PC-9 (cell line): ENCODE measurements at regions not wholly inside any gene's neighbourhood (a gene's known extent, or its start where the extent isn't known, plus 50 kb on each side); places are given as distances from the start of the nearest gene placed in this dataset.

Experiments used
- BruUV-seq: library from RNA; stranded (reverse); fragments of 400-500 nt; replicated peaks from 2 replicates; lab custom pipeline; 2021; lab: Mats Ljungman, UMichigan
- CTCF ChIA-PET: fragments of 300-600 bp; sonication (Branson Sonifier 250); formaldehyde crosslinking; loops from one replicate; lab custom pipeline; 2022; ENCODE audit warnings: antibody characterized with exemption; lab: Charles Lee
- POLR2A ChIA-PET: fragments of 300-600 bp; sonication (Branson Sonifier 250); formaldehyde crosslinking; loops from one replicate; lab custom pipeline; 2022; ENCODE audit warnings: antibody characterized with exemption; ENCODE audit not compliant: unreplicated experiment; lab: Charles Lee
- DNase-seq, 2 experiments: peaks; one replicate each; pipeline versions ENCODE4 v3.0.0 to v3.0.0-alpha.2; 2015 to 2022; ENCODE audit warnings: mixed read lengths in 1 of 2
- H2AFZ ChIP-seq: fragments of 200-600 bp; sonication (generic); 2 replicates; pipeline ENCODE4 v1.8.1; 2017; ENCODE audit warnings: antibody characterized with exemption
- H3F3A ChIP-seq: fragments of 200-600 bp; sonication (generic); 2 replicates; pipeline ENCODE4 v1.8.1; 2017; ENCODE audit warnings: antibody characterized with exemption, mild to moderate bottlenecking, low read depth; ENCODE audit not compliant: insufficient read depth
- H3K27ac ChIP-seq: fragments of 200-600 bp; sonication (generic); 2 replicates; pipeline ENCODE4 v1.6.1; 2016; ENCODE audit warnings: mixed run types
- H3K27me3 ChIP-seq: fragments of 200-600 bp; sonication (generic); 2 replicates; pipeline ENCODE4 v1.6.1; 2016; ENCODE audit warnings: low read depth, mixed run types; ENCODE audit not compliant: insufficient read depth
- H3K36me3 ChIP-seq: fragments of 200-600 bp; sonication (generic); 2 replicates; pipeline ENCODE4 v1.6.1; 2016; ENCODE audit warnings: low read depth, mixed run types
- H3K4me1 ChIP-seq: fragments of 200-600 bp; sonication (generic); replicated peaks from 2 replicates; pipeline ENCODE4 v1.6.1; 2016; ENCODE audit warnings: mixed run types; ENCODE audit not compliant: insufficient read depth
- H3K4me2 ChIP-seq: fragments of 200-600 bp; sonication (generic); 2 replicates; pipeline ENCODE4 v1.6.1; 2017; ENCODE audit warnings: mixed run types
- H3K4me3 ChIP-seq: fragments of 200-600 bp; sonication (generic); 2 replicates; pipeline ENCODE4 v1.6.1; 2016; ENCODE audit warnings: mixed run types
- H3K79me2 ChIP-seq: fragments of 200-600 bp; sonication (generic); 2 replicates; pipeline ENCODE4 v1.6.1; 2017; ENCODE audit warnings: low read depth, mixed run types
- H3K9me2 ChIP-seq: fragments of 200-600 bp; sonication (generic); 2 replicates; pipeline ENCODE4 v1.8.1; 2017; ENCODE audit warnings: mild to moderate bottlenecking; ENCODE audit not compliant: insufficient read depth
- H3K9me3 ChIP-seq: fragments of 200-600 bp; sonication (generic); 2 replicates; pipeline ENCODE4 v1.8.1; 2016; ENCODE audit warnings: low read depth; ENCODE audit not compliant: insufficient read depth
- H4K20me1 ChIP-seq: fragments of 200-600 bp; sonication (generic); 2 replicates; pipeline ENCODE4 v1.8.1; 2017; ENCODE audit not compliant: insufficient read depth
- CTCF ChIP-seq: fragments of 200-600 bp; sonication (generic); conservative IDR thresholded peaks from 2 replicates; pipeline ENCODE4 v1.6.1; 2017; ENCODE audit warnings: mixed run types, antibody characterized with exemption, mild to moderate bottlenecking, moderate library complexity
- EZH2 ChIP-seq: fragments of 200-600 bp; sonication (generic); IDR thresholded peaks from 2 replicates; pipeline ENCODE4 v1.8.0; 2017; ENCODE audit warnings: antibody characterized with exemption, low read depth
- intact Hi-C: fragments of 100-400 bp; cut with micrococcal nuclease; formaldehyde crosslinking; loops from one replicate; pipeline ENCODE4 v1.10.0; 2022; ENCODE audit not compliant: unreplicated experiment

- no peaks in the 10 kb centered on the region for H3K79me2 ChIP-seq
- TF ChIP-seq EZH2 (no peak), CTCF (no peak)
- H3K9me2 ChIP-seq: no peaks in the 10 kb centered on the region
- ChIA-PET POLR2A (no interaction called here), CTCF (no interaction called here)
- H3K4me3 ChIP-seq: no peak overlapping the region
- DNase-seq: peak in 1 of 2 experiments; percentile 55
- no peak overlapping the region for H3K27ac ChIP-seq
- no peaks in the 10 kb centered on the region for H3K4me1 ChIP-seq
- intact Hi-C loops: no loop called here
- H3K9me3 ChIP-seq: peaks cover 6% of the 10 kb centered on the region; the same call in 1 of the 2 replicates
- no peak overlapping the region for H2AFZ ChIP-seq
- H3K4me2 ChIP-seq: no peak overlapping the region
- no peaks in the 10 kb centered on the region for H3K27me3 ChIP-seq
- no peaks in the 10 kb centered on the region for H3F3A ChIP-seq
- H3K36me3 ChIP-seq: no peaks in the 10 kb centered on the region
- H4K20me1 ChIP-seq: no peaks in the 10 kb centered on the region
- no TSS peak for BruUV-seq
Observed at GRCh38 chr15:39376371-39376909, 204.4 kb upstream of the THBS1 start.

- no peak for TF ChIP-seq CTCF
- no peak for TF ChIP-seq EZH2
- CTCF ChIA-PET: no interaction called here
- no peaks in the 10 kb centered on the region for H3K79me2 ChIP-seq
Observed at GRCh38 chr15:39381517-39381916, 199.4 kb upstream of the THBS1 start.

GRCh38 chr15:39388118-39388517, 192.8 kb upstream of the THBS1 start:
- POLR2A ChIA-PET: interaction anchor here (0.6 kb wide), 1 partner anchor 118 kb away, joined by 3 read pairs; no protein-coding TSS in a partner anchor
- no peak for DNase-seq
- Histone ChIP-seq H3K36me3 (no peaks in the 10 kb centered on the region), H3K4me3 (no peak overlapping the region), H3K9me2 (no peaks in the 10 kb centered on the region; the same call in 1 of the 2 replicates), H3K9me3 (no peaks in the 10 kb centered on the region; the same call in 1 of the 2 replicates), H4K20me1 (no peaks in the 10 kb centered on the region), H3K27ac (no peak overlapping the region), H3F3A (no peaks in the 10 kb centered on the region), H3K27me3 (no peaks in the 10 kb centered on the region), H3K4me1 (peaks cover 19% of the 10 kb centered on the region), H2AFZ (no peak overlapping the region), H3K4me2 (no peak overlapping the region), H3K79me2 (no peaks in the 10 kb centered on the region)
- CTCF ChIA-PET: interaction anchor here (0.7 kb wide), 1 partner anchor 86 kb away, joined by 5 read pairs; no protein-coding TSS in a partner anchor
- TF ChIP-seq CTCF (no peak), EZH2 (no peak)
- BruUV-seq: no TSS peak
- intact Hi-C loops: no loop called here

More at GRCh38 chr15:39381517-39381916, 199.4 kb upstream of the THBS1 start:
- Histone ChIP-seq H3F3A (no peaks in the 10 kb centered on the region), H3K4me1 (no peaks in the 10 kb centered on the region), H3K36me3 (no peaks in the 10 kb centered on the region), H3K9me2 (no peaks in the 10 kb centered on the region; the same call in 1 of the 2 replicates), H3K9me3 (no peaks in the 10 kb centered on the region), H3K4me3 (no peak overlapping the region), H3K27me3 (no peaks in the 10 kb centered on the region), H2AFZ (no peak overlapping the region), H4K20me1 (no peaks in the 10 kb centered on the region), H3K4me2 (no peak overlapping the region), H3K27ac (no peak overlapping the region)
- DNase-seq: no peak
- BruUV-seq: no TSS peak
- POLR2A ChIA-PET: no interaction called here
- intact Hi-C loops: no loop called here
